ENCODE measurements at regions not wholly inside any gene's neighbourhood (a gene's known extent, or its start where the extent isn't known, plus 50 kb on each side); places are given as distances from the start of the nearest gene placed in this dataset.

DNA sequence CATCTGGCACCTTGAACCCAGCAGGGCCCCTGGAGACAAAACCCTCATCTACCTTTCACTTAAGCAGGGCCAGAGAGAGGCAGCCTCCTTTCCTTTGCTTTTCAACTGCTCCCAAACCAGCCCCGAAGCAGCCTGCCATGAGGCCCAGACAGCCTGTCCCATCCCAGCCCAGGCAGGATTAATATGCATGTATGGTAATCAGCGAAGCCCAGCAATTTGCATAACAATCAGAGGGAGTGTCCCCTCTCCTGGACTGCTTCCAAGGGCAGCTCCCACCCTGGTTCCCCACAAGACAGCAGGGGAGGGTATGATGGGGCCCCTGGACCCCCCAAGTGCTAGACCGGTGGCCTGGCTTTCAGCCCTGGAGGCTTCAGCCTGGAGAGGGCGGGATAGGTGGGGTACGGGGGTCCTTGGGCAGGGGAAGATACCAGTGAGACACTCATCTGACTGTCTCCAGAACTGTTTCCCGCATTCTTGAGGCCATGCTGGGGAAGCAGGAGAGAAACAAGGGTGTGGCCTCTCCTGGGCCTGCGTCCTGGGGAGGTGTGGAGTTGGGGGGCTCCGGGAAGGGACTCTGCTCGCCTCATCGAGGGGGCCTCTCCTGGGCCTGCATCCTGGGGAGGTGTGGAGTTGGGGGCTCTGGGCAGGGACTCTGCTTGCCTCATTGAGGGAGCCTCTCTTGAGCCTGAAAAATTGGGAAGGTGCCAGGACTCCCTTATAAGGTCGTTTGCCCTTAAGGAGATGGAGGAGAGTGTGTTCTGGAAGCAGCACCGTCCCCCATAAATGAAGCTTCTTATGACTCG lies 93.2 kb upstream of the PRR5 start:
- no peaks in the 10 kb centered on the region for H3K36me3 Mint-ChIP-seq
- H3K4me3 Mint-ChIP-seq: no peak overlapping the region
- no peak overlapping the region for H3K27ac Mint-ChIP-seq
- peaks cover 5% of the 10 kb centered on the region for H3K27me3 Mint-ChIP-seq
- H3K9me3 Mint-ChIP-seq: no peaks in the 10 kb centered on the region
- H3K4me1 Mint-ChIP-seq: no peaks in the 10 kb centered on the region

DNA sequence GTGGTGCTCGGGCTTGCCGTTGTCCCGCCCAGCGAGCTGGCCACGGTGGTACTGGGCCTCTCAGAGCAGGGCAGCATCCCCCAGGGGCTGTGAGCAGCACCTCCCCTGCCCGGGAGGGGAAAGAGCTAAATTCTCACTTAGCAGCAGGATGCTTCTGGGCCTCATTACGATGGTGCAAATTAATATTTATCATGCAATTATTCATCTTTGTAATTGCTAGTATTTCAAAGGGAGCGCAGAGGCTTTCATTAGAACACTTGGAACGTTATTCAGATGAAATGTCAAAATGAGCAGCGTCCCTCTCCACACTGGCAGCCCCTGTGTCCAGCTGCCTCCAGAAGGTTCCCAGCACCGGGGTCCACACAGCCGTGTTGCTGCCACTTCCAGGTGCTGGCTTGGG lies 95.9 kb upstream of the PRR5 start:
- Mint-ChIP-seq H3K27me3 (peaks cover 5% of the 10 kb centered on the region), H3K9me3 (no peaks in the 10 kb centered on the region), H3K36me3 (no peaks in the 10 kb centered on the region), H3K4me1 (no peaks in the 10 kb centered on the region), H3K27ac (no peak overlapping the region), H3K4me3 (no peak overlapping the region)

DNA sequence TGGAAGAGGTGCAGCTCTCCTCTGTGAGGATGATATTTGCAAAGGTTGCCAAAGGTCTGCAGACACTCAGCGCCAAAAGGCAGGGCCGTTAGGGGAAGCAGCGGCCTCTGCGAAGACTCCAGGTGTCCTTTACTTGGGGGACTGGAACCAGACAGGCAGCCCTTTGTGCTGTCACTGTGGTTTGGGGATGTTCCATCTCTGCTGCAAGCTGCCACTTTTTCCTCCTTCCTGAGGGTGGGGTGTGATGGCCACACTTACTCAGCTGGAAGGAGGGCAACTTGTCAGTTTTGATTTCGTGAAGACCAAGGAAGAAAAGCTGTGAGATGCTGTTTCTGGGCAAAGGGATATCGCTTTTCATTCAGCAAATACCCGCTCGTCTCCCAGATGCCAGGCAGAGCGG lies 96.5 kb upstream of the PRR5 start:
- no peak overlapping the region for H3K4me3 Mint-ChIP-seq
- H3K27me3 Mint-ChIP-seq: peaks cover 5% of the 10 kb centered on the region
- H3K9me3 Mint-ChIP-seq: no peaks in the 10 kb centered on the region
- no peaks in the 10 kb centered on the region for H3K36me3 Mint-ChIP-seq
- no peak overlapping the region for H3K27ac Mint-ChIP-seq
- H3K4me1 Mint-ChIP-seq: no peaks in the 10 kb centered on the region

GRCh38 chr22:44604991-44605390 lies 97.0 kb upstream of the PRR5 start:
- Mint-ChIP-seq H3K4me1 (no peaks in the 10 kb centered on the region), H3K27ac (no peak overlapping the region), H3K4me3 (no peak overlapping the region), H3K27me3 (peaks cover 5% of the 10 kb centered on the region), H3K9me3 (no peaks in the 10 kb centered on the region), H3K36me3 (no peaks in the 10 kb centered on the region)

DNA sequence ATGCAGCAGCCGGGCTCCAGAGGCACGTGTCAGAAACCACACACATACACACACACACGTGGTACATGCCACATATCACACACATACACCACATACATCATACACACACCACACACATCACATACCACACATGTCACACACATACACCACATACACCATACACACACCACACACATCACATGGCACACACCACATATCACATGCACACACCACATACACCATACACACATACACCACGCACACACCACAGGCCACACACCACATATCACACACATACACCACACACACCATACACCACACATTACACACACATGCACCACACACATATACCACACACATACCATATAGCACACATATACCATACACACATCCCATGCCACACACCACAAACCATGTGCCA lies 97.5 kb upstream of the PRR5 start:
- Mint-ChIP-seq H3K4me1 (no peaks in the 10 kb centered on the region), H3K27ac (no peak overlapping the region), H3K9me3 (no peaks in the 10 kb centered on the region), H3K27me3 (peaks cover 5% of the 10 kb centered on the region), H3K36me3 (no peaks in the 10 kb centered on the region), H3K4me3 (no peak overlapping the region)

DNA sequence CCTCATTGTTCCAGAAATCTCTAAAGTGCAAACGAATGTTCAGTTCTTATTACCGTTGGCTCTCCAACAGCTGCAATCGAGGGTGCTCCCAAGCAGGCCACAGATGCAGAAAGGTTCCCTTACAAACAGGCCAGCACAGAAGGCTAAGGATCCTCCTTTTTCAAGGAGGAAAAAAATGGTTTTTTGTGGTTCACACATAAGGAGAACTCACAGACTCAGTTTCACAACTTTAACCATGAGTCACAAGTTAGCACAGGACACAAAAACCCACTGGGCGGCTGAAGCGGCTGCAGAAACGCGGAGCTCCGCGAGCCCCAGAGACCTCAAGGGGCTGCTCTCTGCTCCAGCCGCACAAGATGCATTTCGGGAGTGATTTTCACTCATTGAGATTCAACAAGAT lies 98.2 kb upstream of the PRR5 start:
- H3K4me1 Mint-ChIP-seq: no peaks in the 10 kb centered on the region
- no peaks in the 10 kb centered on the region for H3K9me3 Mint-ChIP-seq
- H3K4me3 Mint-ChIP-seq: no peak overlapping the region
- peaks cover 5% of the 10 kb centered on the region for H3K27me3 Mint-ChIP-seq
- H3K27ac Mint-ChIP-seq: no peak overlapping the region
- no peaks in the 10 kb centered on the region for H3K36me3 Mint-ChIP-seq

- Mint-ChIP-seq H3K27ac (no peak overlapping the region), H3K4me3 (no peak overlapping the region), H3K27me3 (peaks cover 3% of the 10 kb centered on the region), H3K4me1 (no peaks in the 10 kb centered on the region), H3K9me3 (no peaks in the 10 kb centered on the region), H3K36me3 (no peaks in the 10 kb centered on the region)
Observed at GRCh38 chr22:44601725-44602124, 100.3 kb upstream of the PRR5 start.

- no peak overlapping the region for H3K27ac Mint-ChIP-seq
Observed at GRCh38 chr22:44601189-44601588, 100.8 kb upstream of the PRR5 start.

DNA sequence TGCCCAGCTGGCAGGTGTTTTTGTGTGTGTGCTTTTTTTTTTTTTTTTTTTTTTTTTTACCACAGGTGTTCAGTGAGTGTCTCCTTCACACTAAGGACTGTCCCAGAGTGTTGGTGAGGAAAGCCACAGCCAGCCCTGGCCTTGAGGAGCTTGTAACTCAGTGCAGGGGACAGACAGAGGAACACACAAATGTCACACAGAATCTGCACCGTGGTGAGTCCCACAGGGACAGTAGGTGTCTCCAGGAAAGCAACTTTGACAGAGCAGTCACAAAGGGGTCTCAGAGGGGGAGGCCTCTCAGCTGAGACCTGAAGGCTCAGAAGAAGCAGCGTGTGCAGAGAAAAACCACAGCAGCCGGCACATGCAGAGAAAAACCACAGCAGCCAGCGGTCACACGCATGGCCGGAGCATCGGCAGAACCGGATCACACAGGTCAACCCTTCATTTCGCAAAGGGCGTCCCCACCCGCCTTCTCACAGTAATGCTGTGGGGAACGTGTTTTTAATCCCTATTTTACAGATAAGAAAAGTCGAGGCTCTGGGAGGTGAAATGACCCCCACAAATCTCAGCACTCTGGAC lies 101.7 kb upstream of the PRR5 start:
- H3K9me3 Mint-ChIP-seq: no peaks in the 10 kb centered on the region
- no peak overlapping the region for H3K27ac Mint-ChIP-seq
- no peak overlapping the region for H3K4me3 Mint-ChIP-seq
- no peaks in the 10 kb centered on the region for H3K4me1 Mint-ChIP-seq
- H3K27me3 Mint-ChIP-seq: no peaks in the 10 kb centered on the region
- H3K36me3 Mint-ChIP-seq: no peaks in the 10 kb centered on the region

More at GRCh38 chr22:44601189-44601588, 100.8 kb upstream of the PRR5 start:
- no peaks in the 10 kb centered on the region for H3K36me3 Mint-ChIP-seq
- no peak overlapping the region for H3K4me3 Mint-ChIP-seq
- H3K27me3 Mint-ChIP-seq: peaks cover 2% of the 10 kb centered on the region
- no peaks in the 10 kb centered on the region for H3K9me3 Mint-ChIP-seq
- no peaks in the 10 kb centered on the region for H3K4me1 Mint-ChIP-seq

DNA sequence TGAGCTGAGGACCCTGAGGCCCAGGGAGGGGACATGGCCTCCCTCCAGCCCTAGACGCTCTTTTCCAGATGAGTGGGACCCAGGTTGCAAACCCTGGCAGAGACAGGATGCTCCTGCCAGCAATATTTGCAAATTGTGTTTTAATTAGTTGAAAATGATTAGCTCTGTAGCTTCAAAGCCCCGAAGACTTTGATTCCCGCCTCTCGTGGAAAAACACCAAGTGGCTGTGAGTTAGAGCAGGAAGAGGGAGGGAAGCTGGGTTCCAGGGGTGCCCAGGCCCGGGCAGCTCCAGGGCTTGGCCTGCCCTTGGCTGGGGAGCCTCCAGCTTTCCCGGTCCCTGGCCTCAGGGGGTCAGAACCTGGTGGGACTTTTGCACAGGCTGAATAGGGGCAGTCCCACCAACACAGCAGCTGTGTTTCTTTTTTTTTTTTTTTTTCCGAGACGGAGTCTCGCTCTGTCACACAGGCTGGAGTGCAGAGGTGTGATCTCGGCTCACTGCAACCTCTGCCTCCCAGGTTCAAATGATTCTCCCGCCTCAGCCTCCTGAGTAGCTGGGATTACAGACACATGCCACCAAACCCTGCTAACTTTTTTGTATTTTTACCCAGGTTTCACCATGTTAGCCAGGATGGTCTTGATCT lies 101.6 kb upstream of the RTL6 start:
- Mint-ChIP-seq H3K27ac (no peak overlapping the region), H3K4me1 (no peaks in the 10 kb centered on the region)

DNA sequence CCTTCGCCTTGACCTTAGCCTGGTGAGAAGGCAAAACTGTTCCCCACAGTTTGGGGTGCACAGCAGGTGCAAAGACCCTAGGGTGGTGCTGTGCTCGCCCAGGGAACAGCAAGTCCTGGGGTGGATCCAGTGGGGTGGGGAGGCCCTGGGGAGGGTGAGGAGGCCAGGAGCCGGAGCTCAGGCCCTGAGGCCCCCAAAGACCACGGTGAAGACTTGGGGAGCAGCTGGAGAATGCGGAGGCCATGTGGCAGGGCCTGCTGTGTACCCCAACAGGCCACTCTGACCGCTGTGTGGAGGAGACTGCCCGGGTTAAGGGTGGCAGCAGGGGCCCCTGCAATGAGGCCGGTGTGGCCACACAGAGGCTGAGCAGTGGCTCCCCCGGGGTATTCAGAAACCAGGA lies 101.1 kb upstream of the RTL6 start:
- Mint-ChIP-seq H3K36me3 (no peaks in the 10 kb centered on the region), H3K4me1 (no peaks in the 10 kb centered on the region), H3K4me3 (no peak overlapping the region), H3K9me3 (no peaks in the 10 kb centered on the region), H3K27ac (no peak overlapping the region), H3K27me3 (peaks cover 6% of the 10 kb centered on the region)

More for the DNA sequence above, 101.6 kb upstream of the RTL6 start:
- Mint-ChIP-seq H3K27me3 (peaks cover 3% of the 10 kb centered on the region), H3K4me3 (no peak overlapping the region), H3K36me3 (no peaks in the 10 kb centered on the region), H3K9me3 (no peaks in the 10 kb centered on the region)

DNA sequence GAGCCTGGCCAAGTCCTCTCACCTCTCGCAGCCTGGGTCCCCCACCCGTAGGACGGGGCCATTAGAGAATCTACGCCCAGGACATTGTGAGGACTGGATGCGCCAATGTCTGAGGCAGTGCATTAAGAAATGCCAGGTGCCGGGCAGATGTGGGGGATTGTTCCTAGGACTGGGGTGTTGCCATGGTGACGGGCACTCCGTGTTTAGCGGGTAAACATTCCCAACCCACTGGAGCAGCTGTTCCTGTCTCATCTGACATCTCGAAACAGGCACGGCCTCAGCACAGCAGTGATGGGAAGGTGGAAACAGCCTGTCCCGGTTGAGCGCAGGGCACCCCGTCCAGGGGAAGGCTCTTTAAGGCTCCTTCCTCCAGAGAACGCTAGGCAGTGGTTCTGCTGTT lies 99.6 kb upstream of the RTL6 start:
- Mint-ChIP-seq H3K4me3 (no peak overlapping the region), H3K27me3 (peaks cover 6% of the 10 kb centered on the region), H3K36me3 (no peaks in the 10 kb centered on the region), H3K4me1 (no peaks in the 10 kb centered on the region), H3K27ac (no peak overlapping the region), H3K9me3 (no peaks in the 10 kb centered on the region)

GRCh38 chr22:44596396-44597125 lies 98.5 kb upstream of the RTL6 start:
- Mint-ChIP-seq H3K27me3 (peaks cover 8% of the 10 kb centered on the region), H3K4me1 (no peaks in the 10 kb centered on the region)

GRCh38 chr22:44595841-44596341 lies 97.9 kb upstream of the RTL6 start:
- H3K4me1 Mint-ChIP-seq: no peaks in the 10 kb centered on the region
- H3K36me3 Mint-ChIP-seq: no peaks in the 10 kb centered on the region
- no peaks in the 10 kb centered on the region for H3K9me3 Mint-ChIP-seq
- peaks cover 8% of the 10 kb centered on the region for H3K27me3 Mint-ChIP-seq
- no peak overlapping the region for H3K27ac Mint-ChIP-seq
- no peak overlapping the region for H3K4me3 Mint-ChIP-seq

More at GRCh38 chr22:44596396-44597125, 98.5 kb upstream of the RTL6 start:
- Mint-ChIP-seq H3K9me3 (no peaks in the 10 kb centered on the region), H3K4me3 (no peak overlapping the region), H3K36me3 (no peaks in the 10 kb centered on the region), H3K27ac (no peak overlapping the region)

GRCh38 chr22:44594951-44595350 lies 96.9 kb upstream of the RTL6 start:
- no peak overlapping the region for H3K27ac Mint-ChIP-seq
- no peaks in the 10 kb centered on the region for H3K9me3 Mint-ChIP-seq
- no peak overlapping the region for H3K4me3 Mint-ChIP-seq
- H3K27me3 Mint-ChIP-seq: peaks cover 8% of the 10 kb centered on the region
- H3K36me3 Mint-ChIP-seq: no peaks in the 10 kb centered on the region
- no peaks in the 10 kb centered on the region for H3K4me1 Mint-ChIP-seq

- peak overlapping the region; percentile 30 for H3K27ac Mint-ChIP-seq
- H3K4me3 Mint-ChIP-seq: no peak overlapping the region
- no peaks in the 10 kb centered on the region for H3K36me3 Mint-ChIP-seq
- H3K4me1 Mint-ChIP-seq: no peaks in the 10 kb centered on the region
- no peaks in the 10 kb centered on the region for H3K9me3 Mint-ChIP-seq
- H3K27me3 Mint-ChIP-seq: peaks cover 8% of the 10 kb centered on the region
Observed at GRCh38 chr22:44592824-44593148, 94.8 kb upstream of the RTL6 start.
